ENCODE measurements at regions not wholly inside any gene's neighbourhood (a gene's known extent, or its start where the extent isn't known, plus 50 kb on each side); places are given as distances from the start of the nearest gene placed in this dataset.

DNA sequence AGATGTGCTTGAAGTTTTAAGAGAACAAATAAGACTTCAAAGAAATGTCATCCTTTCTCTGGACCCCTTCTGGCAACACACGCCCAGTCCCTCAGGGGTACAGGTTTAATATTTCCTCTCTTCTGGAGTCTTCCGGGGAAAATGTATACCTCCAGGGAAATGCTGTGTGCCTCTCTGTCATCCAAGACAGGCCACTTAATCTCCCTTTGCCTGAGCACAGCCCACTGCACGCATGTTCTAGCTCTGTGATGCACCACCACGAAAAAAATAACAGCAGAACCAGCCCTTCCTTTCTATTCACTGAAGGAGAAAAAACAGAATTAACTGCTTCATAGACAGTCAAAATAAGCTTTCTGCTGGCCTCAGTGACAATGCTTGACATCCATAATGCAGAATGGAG is 140.1 kb downstream of the RBFOX3 start:
- DNase-seq: no peak

DNA sequence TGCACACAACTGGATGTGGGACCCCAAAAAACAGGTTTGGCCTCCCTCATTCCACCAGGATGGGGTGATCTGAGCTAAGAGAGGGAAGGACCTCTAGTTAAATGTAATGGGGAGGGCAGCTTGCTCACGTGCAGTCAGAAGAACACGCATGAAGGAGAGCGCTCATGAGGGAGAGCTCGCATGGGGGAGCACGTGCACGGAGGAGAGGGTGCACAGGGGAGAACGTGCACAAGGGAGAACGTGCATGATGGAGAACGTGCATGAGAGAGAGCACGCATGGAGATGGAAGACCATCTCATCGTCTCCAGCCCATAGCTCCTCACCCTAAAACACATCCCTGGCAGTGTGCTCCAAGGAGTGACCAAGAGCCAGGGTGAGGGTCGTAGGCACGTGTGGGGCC is 141.2 kb downstream of the RBFOX3 start:
- no peak for DNase-seq

DNA sequence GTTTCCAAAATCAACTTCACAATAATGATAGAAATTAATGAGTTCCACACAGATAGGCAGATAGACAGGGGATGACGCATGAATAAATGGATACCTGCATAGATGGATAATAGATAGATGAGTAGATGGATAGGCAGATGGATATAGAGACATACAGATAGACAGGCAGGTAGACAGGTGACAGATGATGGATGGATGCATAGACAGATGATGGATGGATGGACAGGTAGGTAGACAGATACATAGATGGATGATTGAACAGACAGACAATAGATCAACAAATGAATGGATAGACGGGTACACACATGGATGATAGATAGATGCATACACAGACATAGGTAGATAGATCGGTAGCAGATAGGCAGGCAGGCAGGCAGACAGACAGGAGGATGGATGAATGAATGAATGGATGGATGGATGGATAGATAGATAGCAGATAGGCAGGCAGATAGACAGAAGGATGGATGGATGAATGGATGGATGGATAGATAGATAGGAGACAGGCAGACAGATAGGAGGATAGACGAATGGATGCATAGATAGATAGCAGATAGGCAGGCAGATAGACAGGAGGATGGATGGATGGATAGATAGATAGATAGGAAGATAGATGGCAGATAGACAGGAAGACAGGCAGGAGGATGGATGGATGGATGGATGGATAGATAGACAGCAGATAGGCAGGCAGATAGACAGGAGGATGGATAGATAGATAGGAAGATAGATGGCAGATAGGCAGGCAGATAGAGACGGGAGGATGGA is 142.5 kb downstream of the RBFOX3 start:
- DNase-seq: no peak

DNA sequence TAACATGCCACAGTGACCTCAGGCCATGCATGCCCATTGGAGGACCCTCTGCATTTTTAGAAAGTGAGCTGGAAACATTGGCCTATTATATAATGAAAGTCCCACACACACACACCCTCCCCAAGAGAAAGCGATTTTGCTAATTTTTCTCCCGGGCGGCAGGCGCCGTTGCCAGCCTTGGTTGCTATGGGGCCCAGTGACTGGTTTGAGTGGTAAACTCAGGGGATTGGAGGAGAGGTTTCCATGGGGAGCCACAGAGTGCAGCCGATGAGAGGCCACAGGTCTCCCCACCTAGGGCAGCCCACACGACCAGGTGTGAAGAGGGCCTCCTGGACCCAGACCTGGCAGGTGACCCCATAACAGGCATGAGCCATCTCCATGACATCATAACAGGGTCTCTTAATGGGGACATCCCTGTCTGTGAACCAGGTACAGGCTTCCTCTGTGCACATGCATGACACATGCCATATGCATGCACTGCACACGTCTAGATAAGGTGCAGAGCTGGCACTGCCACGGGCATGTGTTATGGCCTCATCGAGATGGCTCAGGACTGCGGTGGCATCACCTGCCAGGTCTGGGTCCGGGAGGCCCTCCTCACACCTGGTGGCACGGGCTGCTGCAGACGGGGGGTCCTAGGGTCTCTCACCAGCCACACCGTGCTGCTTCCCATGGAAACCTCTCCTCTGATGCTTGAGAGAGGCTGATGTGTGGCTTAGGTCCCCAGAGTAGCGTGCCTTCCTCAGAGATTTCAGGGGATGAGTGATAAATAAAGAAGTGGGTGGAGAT is 144.1 kb downstream of the RBFOX3 start:
- DNase-seq: no peak

DNA sequence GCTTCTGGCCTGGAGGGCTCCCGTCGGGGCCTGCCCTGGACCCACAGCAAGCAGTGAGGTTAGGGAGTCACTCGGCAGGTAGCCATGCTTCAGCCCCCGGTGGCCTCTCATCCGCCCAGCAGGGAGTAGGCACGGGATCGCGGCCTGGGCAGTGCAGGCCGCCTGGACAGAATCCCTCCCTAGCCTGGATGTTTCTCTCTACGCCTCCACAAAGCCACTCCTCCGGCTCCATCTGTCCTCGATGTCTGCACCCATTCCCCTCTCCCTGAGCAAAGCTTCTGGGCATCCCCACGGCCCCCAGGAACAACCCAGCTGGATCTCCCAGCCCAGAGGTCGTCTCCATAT is 145.2 kb downstream of the RBFOX3 start:
- DNase-seq: no peak

DNA sequence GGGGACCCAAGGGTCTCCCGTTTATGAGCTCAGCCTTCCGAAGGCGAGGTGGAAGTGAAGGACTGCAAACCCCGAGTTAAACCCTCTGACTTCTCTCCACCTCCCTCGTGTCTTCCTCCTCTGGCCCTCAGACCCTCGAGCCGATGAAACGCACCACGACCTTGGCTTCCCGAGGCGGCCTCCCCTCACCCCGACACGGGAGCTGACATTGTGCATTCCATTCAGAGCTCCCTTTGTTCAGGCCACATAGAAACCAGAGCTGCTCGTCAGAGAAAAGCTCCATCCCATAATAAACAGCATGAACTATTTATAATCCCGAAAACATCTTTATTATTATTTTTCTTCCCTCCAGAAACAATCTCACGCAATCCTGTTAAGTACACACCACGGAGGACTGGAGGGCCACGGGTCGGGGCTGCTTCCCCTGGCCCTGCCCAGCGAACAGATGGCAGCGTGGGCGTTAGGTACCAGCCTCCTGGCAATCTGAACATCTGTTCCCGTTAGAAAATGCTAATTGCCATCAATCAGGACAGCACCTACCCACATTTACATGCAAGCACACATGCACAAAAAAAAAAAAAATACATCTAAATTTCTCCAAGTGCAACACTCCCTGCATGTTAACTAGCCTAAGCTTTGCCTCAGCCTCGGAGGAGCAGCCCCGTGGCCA is 145.7 kb downstream of the RBFOX3 start:
- no peak for DNase-seq

DNA sequence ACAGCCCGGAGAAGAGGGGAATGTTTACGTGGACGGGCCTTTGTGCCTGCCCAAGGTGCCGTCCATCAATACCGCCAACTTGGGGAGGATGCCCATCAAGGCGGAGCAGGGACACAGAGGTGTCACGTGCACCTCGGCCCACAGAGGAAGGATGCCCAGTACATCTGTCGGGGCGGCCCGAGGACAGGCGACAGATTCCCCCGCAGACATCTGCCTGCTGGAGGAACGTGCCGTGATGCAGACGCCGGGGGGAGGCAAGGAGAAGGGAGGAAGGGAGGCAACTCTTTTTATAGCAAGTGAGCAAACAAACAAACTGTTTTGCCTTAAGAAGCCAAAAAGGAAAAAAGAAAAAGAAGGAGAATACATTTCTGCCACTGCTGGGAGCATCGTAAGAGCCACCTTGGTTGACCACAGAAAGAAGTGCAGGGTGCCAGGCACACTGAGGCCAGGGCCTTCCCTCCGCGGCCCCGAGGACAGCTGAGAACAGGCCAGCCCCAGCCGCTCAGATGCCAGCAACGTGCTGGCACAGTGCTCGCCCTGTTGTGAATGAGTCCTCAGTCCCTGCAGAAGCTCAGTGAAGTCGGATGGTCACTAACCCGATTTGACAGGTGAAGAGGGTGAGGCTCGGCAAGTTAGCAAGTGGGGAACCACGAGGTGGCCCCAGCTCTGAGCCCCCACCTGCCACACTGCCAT is 146.4 kb downstream of the RBFOX3 start:
- DNase-seq: no peak

DNA sequence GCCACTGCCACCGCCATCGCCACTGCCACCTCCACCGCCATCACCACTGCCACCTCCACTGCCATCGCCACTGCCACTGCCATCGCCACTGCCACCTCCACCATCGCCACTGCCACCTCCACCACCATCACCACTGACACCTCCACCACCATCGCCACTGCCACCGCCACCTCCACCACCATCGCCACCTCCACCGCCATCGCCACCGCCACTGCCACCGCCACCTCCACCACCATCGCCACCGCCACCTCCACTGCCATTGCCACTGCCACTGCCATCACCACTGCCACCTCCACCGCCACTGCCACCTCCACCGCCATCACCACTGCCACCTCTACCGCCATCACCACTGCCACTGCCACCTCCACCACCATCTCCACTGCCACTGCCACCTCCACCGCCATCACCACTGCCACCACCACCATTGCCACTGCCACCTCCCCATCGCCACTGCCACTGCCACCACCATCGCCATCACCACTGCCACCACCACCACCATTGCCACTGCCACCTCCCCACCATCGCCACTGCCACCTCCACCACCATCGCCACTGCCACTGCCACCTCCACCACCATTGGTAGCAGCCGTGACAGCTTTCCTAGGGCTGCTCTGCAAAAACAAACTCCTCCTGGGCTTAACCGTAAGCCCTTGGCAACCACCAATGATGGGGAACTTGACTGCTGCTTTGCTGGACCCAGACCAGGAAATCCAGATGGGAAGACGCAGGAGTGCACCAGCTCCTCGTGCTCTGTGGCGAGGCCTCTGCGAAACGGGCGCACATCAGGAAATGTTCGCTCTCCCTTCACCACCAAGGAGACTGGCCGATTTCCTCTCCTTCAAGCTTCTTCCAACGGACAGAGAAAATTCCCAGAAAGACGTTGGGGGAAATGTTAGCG is 147.2 kb downstream of the RBFOX3 start:
- DNase-seq: no peak

DNA sequence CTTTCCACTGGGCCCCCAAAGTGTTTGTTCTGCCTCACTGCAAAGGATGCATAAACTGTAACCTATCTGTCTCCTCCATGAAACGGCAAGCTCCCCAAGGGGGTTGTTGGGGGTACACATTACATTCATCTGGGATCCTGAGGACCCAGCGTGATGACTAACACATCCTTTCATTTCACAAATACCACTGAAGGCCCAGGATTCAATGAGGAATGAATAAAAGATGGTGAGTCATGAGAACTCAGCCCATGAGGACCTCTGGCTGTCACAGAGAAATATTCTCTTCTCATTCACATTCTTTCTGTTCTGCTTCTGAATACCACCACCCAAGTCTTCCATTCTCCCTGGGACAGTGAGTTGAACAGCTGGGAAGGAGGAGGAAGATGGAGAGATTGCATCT is 149.8 kb downstream of the RBFOX3 start:
- DNase-seq: peak; percentile 90

DNA sequence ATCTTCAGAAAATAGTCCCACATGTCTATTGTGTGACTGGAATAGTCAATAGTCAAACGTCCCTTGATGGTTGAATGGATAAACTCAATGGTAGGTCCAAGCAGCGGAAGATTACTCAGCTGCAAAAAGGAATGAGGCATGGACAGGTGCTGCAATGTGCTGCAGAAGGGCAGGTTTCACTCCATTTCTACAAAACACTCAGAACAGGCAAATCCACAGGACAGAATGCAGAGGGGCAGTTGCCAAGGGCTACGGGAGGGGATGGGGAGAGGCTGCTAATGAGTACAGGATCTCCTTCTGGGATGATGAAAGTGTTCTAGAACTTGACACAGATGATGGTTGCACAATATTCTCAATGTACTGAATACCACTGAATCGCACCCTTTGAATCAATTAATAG is 151.0 kb downstream of the RBFOX3 start:
- DNase-seq: no peak

DNA sequence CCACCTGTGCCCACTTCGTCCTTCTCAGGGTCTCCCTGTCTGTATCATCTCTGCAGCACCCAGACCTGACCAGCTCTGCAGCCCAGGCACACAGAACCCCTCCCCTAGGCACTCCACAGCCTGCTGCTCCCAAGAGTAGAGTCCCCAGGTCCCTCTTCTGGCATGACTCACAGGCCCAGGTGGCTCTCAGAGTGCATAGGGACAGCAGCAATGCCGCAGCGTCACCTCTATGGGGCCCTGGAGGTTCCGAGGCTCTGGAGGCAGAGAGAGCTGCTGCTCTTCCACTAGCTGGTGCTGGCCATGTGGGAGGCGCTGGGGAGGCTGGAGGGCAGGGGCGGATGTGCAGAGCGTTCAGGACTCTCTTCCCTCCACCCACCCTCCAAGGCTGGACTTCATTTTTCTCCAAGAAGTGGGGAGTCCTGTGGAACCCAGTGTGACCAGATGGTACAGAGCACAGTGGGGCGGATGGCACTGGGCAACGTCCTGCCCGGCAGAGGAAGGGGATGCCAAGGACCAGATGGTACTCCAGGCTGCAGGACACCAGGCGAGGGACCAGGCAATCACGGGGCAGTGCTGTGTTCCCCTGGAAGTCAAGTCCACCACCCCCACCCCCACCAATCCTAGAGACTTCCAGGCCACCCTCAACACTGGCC is 151.7 kb downstream of the RBFOX3 start:
- DNase-seq: no peak

DNA sequence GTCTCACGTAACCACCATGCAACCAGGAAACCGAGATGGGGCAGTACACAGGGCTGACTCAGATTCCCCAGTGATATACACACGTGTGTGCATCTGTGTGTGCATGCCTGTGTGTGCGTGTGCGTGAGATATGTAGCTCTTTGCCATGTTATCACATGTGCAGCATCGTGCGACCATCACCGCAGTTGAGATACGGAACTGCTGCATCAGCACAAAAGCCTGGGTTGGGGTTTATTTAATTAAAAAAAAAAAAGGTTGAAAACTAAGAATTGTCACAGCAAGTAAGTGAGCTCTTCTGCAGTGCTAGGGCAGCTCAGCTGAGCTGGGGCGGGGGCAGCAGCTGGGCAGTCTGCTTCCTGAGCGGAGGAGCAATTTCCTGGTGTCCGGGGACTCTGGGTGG is 152.5 kb downstream of the RBFOX3 start:
- DNase-seq: no peak

DNA sequence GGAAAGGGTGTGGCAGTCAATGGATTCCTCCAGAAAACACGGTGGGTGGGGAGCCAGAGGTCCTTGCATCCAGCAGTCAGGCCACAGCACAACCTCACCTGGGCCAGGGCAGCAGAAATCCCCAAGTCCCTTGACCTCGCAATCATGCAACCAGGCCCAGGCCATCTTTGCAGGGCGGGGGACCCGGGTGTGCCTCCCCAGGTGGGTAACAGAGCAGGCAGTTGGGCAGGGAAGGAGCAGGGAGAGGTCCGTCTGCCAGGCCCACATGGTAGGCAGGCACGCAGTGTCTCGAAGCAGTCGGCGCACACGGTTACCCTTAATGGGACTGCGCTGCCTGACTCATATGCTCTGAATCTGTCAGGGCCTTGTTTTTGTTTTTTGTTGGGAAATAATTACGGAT is 153.0 kb downstream of the RBFOX3 start:
- no peak for DNase-seq

DNA sequence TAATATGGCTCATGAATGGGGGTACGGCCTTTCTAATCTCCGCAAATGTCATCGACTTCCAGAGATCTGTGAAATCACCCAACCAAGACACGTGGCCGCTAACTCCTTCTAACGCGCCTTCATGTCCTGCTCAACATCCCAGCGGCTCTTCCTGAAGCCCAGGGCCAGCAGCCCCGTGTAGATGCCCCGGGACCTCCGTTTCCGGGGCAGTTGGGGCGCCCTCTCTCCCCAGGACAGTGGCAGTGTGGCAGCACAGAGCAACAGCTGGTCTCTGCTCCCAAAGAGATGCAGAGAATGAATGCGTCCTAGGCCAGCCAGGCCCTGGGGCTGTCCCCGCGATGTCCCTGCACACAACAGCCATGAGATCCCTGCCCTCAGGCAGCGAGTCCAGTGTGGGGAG is 153.5 kb downstream of the RBFOX3 start:
- no peak for DNase-seq

DNA sequence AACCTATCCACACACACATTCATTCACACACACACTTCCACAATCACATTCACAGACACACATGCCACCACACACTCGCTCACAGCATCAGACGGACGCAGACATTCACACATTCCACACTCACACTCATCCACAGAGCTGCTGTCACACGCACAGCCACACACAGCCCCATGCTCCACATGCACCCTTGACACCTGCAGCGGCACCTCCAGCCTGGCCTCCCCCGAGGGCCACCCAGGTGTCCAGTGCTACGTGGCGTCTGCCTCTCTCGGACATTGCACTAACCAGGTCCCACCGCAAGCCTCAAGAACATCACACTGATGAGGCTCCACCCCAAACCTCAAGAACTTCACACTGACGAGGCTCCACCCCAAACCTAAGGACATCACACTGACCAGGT is 155.2 kb downstream of the RBFOX3 start:
- DNase-seq: no peak

DNA sequence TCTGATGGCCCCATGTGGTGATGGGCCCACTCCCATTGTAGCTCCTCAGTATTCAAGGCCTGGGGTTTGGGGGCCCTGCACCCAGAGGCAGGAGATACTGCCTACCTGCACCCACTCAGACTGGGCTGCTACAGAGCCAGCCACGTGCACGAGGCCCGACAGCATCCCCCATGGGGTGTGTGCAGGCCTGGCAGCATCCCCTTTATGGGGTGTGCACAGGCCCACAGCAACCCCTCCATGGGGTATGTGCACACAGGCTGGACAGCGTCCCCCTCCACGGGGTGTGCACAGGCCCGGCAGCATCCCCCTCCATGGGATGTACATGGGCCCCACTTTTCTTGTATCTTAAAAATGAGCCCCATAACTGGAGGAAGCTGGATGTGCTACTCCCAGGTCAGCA is 156.0 kb downstream of the RBFOX3 start:
- no peak for DNase-seq

DNA sequence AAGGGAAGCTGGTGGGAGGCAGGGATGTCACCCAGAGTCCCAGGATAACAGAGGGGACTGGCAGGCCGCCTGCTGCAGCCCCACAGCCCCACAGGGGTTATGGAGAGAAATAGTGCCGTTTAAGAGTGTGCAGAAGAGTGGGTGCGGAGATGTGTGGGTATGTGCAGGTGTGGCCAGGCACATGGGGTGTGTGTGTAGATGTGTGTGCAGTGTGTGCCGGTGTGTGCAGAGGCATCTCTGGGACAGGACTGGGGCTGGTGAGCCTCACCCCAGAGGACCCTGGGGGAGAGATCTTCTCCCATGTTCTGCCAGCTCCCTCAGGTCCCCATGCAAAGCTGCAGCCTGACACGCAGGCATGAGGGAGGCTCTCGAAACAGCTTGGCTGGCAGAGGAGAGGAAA is 157.4 kb downstream of the RBFOX3 start:
- no peak for DNase-seq

DNA sequence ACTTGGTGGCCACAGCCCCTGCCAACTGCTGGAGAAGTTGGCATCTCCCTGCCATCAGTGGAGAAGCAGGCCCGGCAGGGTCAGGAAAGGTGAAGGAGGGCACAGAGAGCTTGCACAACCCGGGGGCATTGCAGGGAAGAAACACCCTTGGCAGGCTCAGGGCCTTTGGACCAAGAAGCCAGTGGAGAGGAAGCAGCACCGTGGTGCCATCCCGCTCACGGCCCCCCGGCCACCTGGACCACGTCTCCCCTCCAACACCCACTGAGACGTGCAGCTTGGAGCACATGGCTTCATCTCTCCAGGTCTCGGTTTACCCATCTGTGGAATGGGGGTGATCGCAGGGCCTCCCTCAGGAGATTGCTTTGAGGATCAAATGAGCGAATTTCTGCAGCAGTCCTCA is 158.1 kb downstream of the RBFOX3 start:
- no peak for DNase-seq

DNA sequence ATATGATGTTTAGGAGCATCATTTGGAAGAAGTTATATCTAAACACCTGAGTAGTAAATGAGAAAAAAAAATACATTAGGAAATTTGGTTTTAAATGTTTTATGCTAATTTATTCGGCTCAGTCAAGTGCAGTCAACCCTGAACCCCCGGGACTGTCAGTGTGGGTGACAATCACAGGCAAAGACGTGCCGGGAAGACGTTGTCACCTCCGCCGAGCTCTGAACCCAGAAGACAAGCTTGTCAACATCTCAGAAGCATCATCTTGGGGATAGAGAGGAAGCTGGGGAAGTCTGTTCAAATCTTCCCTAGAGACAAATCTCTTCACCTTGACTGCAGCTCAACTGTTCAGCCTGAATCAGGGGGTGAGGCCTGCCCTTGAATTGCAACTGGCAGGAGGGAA is 159.7 kb downstream of the RBFOX3 start:
- no peak for DNase-seq

DNA sequence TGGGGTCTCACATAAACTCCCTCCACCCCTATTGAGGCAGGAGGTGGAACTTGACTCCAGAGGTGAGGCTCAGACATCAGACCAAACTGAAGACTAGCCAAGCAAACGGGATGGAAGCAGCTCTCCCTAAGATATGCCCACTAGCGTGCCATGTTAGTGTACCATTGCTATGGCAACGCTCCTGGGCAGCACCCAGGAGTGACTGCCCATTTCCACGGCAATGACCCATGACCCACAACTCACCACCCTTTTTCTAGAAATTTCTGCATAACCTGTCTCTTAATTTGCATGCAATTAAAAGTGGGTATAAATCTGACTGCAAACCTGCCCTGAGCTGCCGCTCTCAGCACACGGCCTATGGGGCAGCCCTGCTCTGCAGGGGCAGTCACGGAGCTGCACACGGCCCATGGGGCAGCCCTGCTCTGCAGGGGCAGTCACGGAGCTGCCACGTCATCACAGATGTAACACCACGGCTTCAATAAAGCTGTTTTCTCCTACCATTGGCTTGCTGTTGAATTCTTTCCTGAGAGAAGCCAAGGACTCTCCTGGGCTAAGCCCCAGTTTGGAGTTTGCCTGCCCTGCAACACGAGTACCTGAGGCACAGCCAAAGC is 164.3 kb downstream of the RBFOX3 start:
- DNase-seq: no peak

DNA sequence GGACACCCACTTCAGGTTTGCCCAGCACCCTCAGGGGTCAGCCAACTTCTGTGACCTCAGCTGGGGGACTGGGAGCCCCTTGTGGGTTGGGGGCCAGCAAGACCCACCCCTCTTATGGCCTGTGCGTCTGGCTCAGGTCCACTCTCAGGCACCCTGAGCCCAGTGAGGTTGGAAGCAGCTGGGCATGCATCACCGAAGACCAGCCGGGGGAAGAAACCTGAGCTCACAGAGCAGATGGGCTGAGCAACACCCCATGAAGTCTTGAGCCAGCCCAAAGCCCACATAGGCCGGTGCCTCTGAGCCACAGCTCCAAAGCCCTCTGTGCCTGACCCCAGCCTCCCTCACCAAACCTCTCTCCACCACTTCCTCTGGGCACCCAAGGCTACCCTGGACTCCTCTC is 166.7 kb downstream of the RBFOX3 start:
- no peak for DNase-seq

All from fibroblast of skin of back (primary cell).